Smooth muscle cell (in vitro differentiated cells): ENCODE measurements at regions not wholly inside any gene's neighbourhood (a gene's known extent, or its start where the extent isn't known, plus 50 kb on each side); places are given as distances from the start of the nearest gene placed in this dataset.

ENCODE experiments used
- DNase-seq: peaks from one replicate; lab custom pipeline; 2025; ENCODE audit not compliant: unreplicated experiment; lab: John Stamatoyannopoulos, UW
- H2AFZ ChIP-seq: fragments of 200-600 bp; sonication (generic); 2 replicates; pipeline ENCODE4 v1.6.0; 2016; ENCODE audit warnings: antibody characterized with exemption, low read depth, mild to moderate bottlenecking
- H3F3A ChIP-seq: fragments of 200-600 bp; sonication (generic); 2 replicates; pipeline ENCODE4 v1.6.0; 2017; ENCODE audit warnings: antibody characterized with exemption, low read depth
- H3K27ac ChIP-seq: fragments of 200-600 bp; sonication (generic); 2 replicates; pipeline ENCODE4 v1.5.1; 2016; ENCODE audit warnings: low read depth, mild to moderate bottlenecking
- H3K27me3 ChIP-seq: fragments of 200-600 bp; sonication (generic); 2 replicates; pipeline ENCODE4 v1.6.1; 2016; ENCODE audit warnings: low read depth, mild to moderate bottlenecking
- H3K36me3 ChIP-seq: fragments of 200-600 bp; sonication (generic); 2 replicates; pipeline ENCODE4 v1.5.1; 2016; ENCODE audit warnings: low read depth
- H3K4me1 ChIP-seq: fragments of 200-600 bp; sonication (generic); 2 replicates; pipeline ENCODE4 v1.5.1; 2016; ENCODE audit warnings: low read depth
- H3K4me2 ChIP-seq: fragments of 200-600 bp; sonication (generic); 2 replicates; pipeline ENCODE4 v1.6.0; 2016; ENCODE audit warnings: mild to moderate bottlenecking
- H3K4me3 ChIP-seq: fragments of 200-600 bp; sonication (generic); 2 replicates; pipeline ENCODE4 v1.5.1; 2016; ENCODE audit warnings: mild to moderate bottlenecking
- H3K79me2 ChIP-seq: fragments of 200-600 bp; sonication (generic); 2 replicates; pipeline ENCODE4 v1.6.0; 2016; ENCODE audit warnings: low read depth, mild to moderate bottlenecking
- H3K9ac ChIP-seq: fragments of 200-600 bp; sonication (generic); 2 replicates; pipeline ENCODE4 v1.6.0; 2016; ENCODE audit warnings: low read depth
- H3K9me3 ChIP-seq: fragments of 200-600 bp; sonication (generic); replicated peaks from 2 replicates; pipeline ENCODE4 v1.5.1; 2016; ENCODE audit warnings: low read depth
- H4K20me1 ChIP-seq: fragments of 200-600 bp; sonication (generic); 2 replicates; pipeline ENCODE4 v1.6.0; 2016; ENCODE audit warnings: low read depth
- CTCF ChIP-seq: fragments of 200-600 bp; sonication (generic); IDR thresholded peaks from 2 replicates; pipeline ENCODE4 v1.5.1; 2017; ENCODE audit warnings: borderline replicate concordance, mild to moderate bottlenecking, antibody characterized with exemption; ENCODE audit not compliant: insufficient read depth, poor library complexity, severe bottlenecking
- WGBS: methylation state at CpG from one replicate; pipeline ENCODE4 v1.1.7; 2016; ENCODE audit warnings: low lambda C conversion rate; 5-methylcytosine and 5-hydroxymethylcytosine counted together

GRCh38 chr2:175403599-175404221 is 222.2 kb upstream of the ATP5MC3 start:
- no peaks in the 10 kb centered on the region for H3K4me1 ChIP-seq

GRCh38 chr2:175402571-175402970 is 221.1 kb upstream of the ATP5MC3 start:
- TF ChIP-seq CTCF, result no peak
- Histone ChIP-seq H3K4me2 (no peak overlapping the region), H3K27me3 (peaks cover 5% of the 10 kb centered on the region), H3K9ac (no peak overlapping the region), H2AFZ (no peak overlapping the region), H3K79me2 (no peaks in the 10 kb centered on the region), H3K9me3 (no peaks in the 10 kb centered on the region), H3K27ac (no peak overlapping the region), H3F3A (no peaks in the 10 kb centered on the region), H3K4me1 (no peaks in the 10 kb centered on the region), H3K4me3 (no peak overlapping the region), H4K20me1 (no peaks in the 10 kb centered on the region), H3K36me3 (no peaks in the 10 kb centered on the region)
- 74% methylated on average over 2 of the region's 2 CpGs for WGBS
- DNase-seq, result no peak

More at GRCh38 chr2:175403599-175404221, 222.2 kb upstream of the ATP5MC3 start:
- H3K36me3 ChIP-seq, result no peaks in the 10 kb centered on the region
- TF ChIP-seq CTCF, result no peak
- H3K27ac ChIP-seq, result no peak overlapping the region
- no peaks in the 10 kb centered on the region for H4K20me1 ChIP-seq
- no peak overlapping the region for H3K4me2 ChIP-seq
- WGBS, result 94% methylated on average over 1 of the region's 1 CpG
- no peak overlapping the region for H2AFZ ChIP-seq
- no peak overlapping the region for H3K9ac ChIP-seq
- DNase-seq, result no peak
- no peaks in the 10 kb centered on the region for H3F3A ChIP-seq
- peaks cover 8% of the 10 kb centered on the region for H3K27me3 ChIP-seq
- no peaks in the 10 kb centered on the region for H3K79me2 ChIP-seq
- H3K9me3 ChIP-seq, result no peaks in the 10 kb centered on the region
- no peak overlapping the region for H3K4me3 ChIP-seq

GRCh38 chr2:175401956-175402469 is 220.5 kb upstream of the ATP5MC3 start:
- Histone ChIP-seq H3K36me3 (no peaks in the 10 kb centered on the region), H3K4me2 (no peak overlapping the region), H3K79me2 (no peaks in the 10 kb centered on the region), H3K27ac (no peak overlapping the region), H2AFZ (no peak overlapping the region), H4K20me1 (no peaks in the 10 kb centered on the region), H3K4me1 (no peaks in the 10 kb centered on the region), H3K9ac (no peak overlapping the region), H3K4me3 (no peak overlapping the region), H3K27me3 (peaks cover 5% of the 10 kb centered on the region), H3F3A (no peaks in the 10 kb centered on the region), H3K9me3 (no peaks in the 10 kb centered on the region)
- no peak for TF ChIP-seq CTCF
- whole genome bisulfite sequencing, result 94% methylated on average over 3 of the region's 3 CpGs
- DNase-seq, result no peak

GRCh38 chr2:175400975-175401374 is 219.5 kb upstream of the ATP5MC3 start:
- Histone ChIP-seq H3K36me3 (no peaks in the 10 kb centered on the region), H3K9ac (no peak overlapping the region)
- no peak for TF ChIP-seq CTCF

More at GRCh38 chr2:175400975-175401374, 219.5 kb upstream of the ATP5MC3 start:
- 79% methylated on average over 6 of the region's 6 CpGs for WGBS
- Histone ChIP-seq H3K4me2 (no peak overlapping the region), H4K20me1 (no peaks in the 10 kb centered on the region), H3K9me3 (no peaks in the 10 kb centered on the region), H3K79me2 (no peaks in the 10 kb centered on the region), H3K27me3 (peaks cover 5% of the 10 kb centered on the region), H2AFZ (no peak overlapping the region), H3K4me1 (no peaks in the 10 kb centered on the region), H3K4me3 (no peak overlapping the region), H3F3A (no peaks in the 10 kb centered on the region), H3K27ac (no peak overlapping the region)
- no peak for DNase-seq
